ENCODE measurements at regions not wholly inside any gene's neighbourhood (a gene's known extent, or its start where the extent isn't known, plus 50 kb on each side); places are given as distances from the start of the nearest gene placed in this dataset.

GRCh38 chr21:38965910-38966504 is 160.3 kb downstream of the ETS2 start:
- no peak for TF ChIP-seq ZFP30 (CRISPR knock-in tag; IDR thresholded peaks at IDR 0.05)
- no peak for TF ChIP-seq ZC3H10 (CRISPR knock-in tag; IDR thresholded peaks at IDR 0.05)
- TF ChIP-seq ESRRG (CRISPR knock-in tag; IDR thresholded peaks at IDR 0.05) = no peak
- TF ChIP-seq TSHZ2 (CRISPR knock-in tag; IDR thresholded peaks at IDR 0.05) = no peak
- no peak for TF ChIP-seq TCF4 (CRISPR knock-in tag; IDR thresholded peaks at IDR 0.05; ENCODE audit: borderline replicate concordance)
- no peak for TF ChIP-seq BACH2 (CRISPR knock-in tag; IDR thresholded peaks at IDR 0.05; ENCODE audit: borderline replicate concordance)
- TF ChIP-seq PATZ1 (CRISPR knock-in tag; IDR thresholded peaks at IDR 0.05; ENCODE audit: borderline replicate concordance) = no peak
- no peak for TF ChIP-seq OSR1 (CRISPR knock-in tag; IDR thresholded peaks at IDR 0.05)
- ATAC-seq = no peak

- no peak for ATAC-seq
- TF ChIP-seq ZNF70 (CRISPR knock-in tag; IDR thresholded peaks at IDR 0.05) (no peak), SNAI2 (CRISPR knock-in tag; IDR thresholded peaks at IDR 0.05) (no peak), ARNTL (CRISPR knock-in tag; IDR thresholded peaks at IDR 0.05; ENCODE audit: borderline replicate concordance, low read depth) (no peak), TCF4 (CRISPR knock-in tag; IDR thresholded peaks at IDR 0.05; ENCODE audit: borderline replicate concordance) (no peak)
Observed at GRCh38 chr21:38965241-38965640, 159.5 kb downstream of the ETS2 start.

GRCh38 chr21:38963006-38963405 is 157.3 kb downstream of the ETS2 start:
- ATAC-seq = no peak
- TF ChIP-seq OSR1 (CRISPR knock-in tag; IDR thresholded peaks at IDR 0.05) = no peak
- no peak for TF ChIP-seq CSDC2 (CRISPR knock-in tag; IDR thresholded peaks at IDR 0.05)
- no peak for TF ChIP-seq CSRNP3 (CRISPR knock-in tag; IDR thresholded peaks at IDR 0.05)
- no peak for TF ChIP-seq CREB5 (CRISPR knock-in tag; IDR thresholded peaks at IDR 0.05; ENCODE audit: low read depth)
- no peak for TF ChIP-seq ZNF70 (CRISPR knock-in tag; IDR thresholded peaks at IDR 0.05)
- no peak for TF ChIP-seq ZNF565 (CRISPR knock-in tag; conservative IDR thresholded peaks at IDR 0.05; ENCODE audit: low read depth)
- no peak for TF ChIP-seq ISL1 (CRISPR knock-in tag; IDR thresholded peaks at IDR 0.05)
- TF ChIP-seq ARNTL (CRISPR knock-in tag; IDR thresholded peaks at IDR 0.05; ENCODE audit: borderline replicate concordance, low read depth) = no peak
- no peak for TF ChIP-seq TOX (CRISPR knock-in tag; IDR thresholded peaks at IDR 0.05; ENCODE audit: borderline replicate concordance)
- no peak for TF ChIP-seq RARB (CRISPR knock-in tag; IDR thresholded peaks at IDR 0.05)
- no peak for TF ChIP-seq ZNF8 (CRISPR knock-in tag; IDR thresholded peaks at IDR 0.05)
- TF ChIP-seq PPARA (CRISPR knock-in tag; IDR thresholded peaks at IDR 0.05; ENCODE audit: borderline replicate concordance) = no peak
- TF ChIP-seq TSHZ2 (CRISPR knock-in tag; IDR thresholded peaks at IDR 0.05) = no peak
- no peak for TF ChIP-seq ZC3H10 (CRISPR knock-in tag; IDR thresholded peaks at IDR 0.05)
- no peak for TF ChIP-seq GLIS3 (CRISPR knock-in tag; IDR thresholded peaks at IDR 0.05)
- no peak for TF ChIP-seq POU6F1 (CRISPR knock-in tag; IDR thresholded peaks at IDR 0.05; ENCODE audit: borderline replicate concordance, low read depth)
- no peak for TF ChIP-seq BACH2 (CRISPR knock-in tag; IDR thresholded peaks at IDR 0.05; ENCODE audit: borderline replicate concordance)
- no peak for TF ChIP-seq ZFP3 (CRISPR knock-in tag; IDR thresholded peaks at IDR 0.05)
- no peak for TF ChIP-seq PATZ1 (CRISPR knock-in tag; IDR thresholded peaks at IDR 0.05; ENCODE audit: borderline replicate concordance)
- no peak for TF ChIP-seq ESRRG (CRISPR knock-in tag; IDR thresholded peaks at IDR 0.05)
